HCT116 (cell line): ENCODE measurements at regions not wholly inside any gene's neighbourhood (a gene's known extent, or its start where the extent isn't known, plus 50 kb on each side); places are given as distances from the start of the nearest gene placed in this dataset.

Source experiments
- SRF ChIP-seq: IDR thresholded peaks from 2 replicates; pipeline ENCODE4 v1.6.1; 2012; ENCODE audit warnings: low read depth
- TF ChIP-seq, protein P1 (sequence below), 3 experiments: fragments of 200-600 bp in 1 of 3; sonication (generic) in 1 of 3; IDR thresholded peaks in 2 of 3; conservative IDR thresholded peaks in 1 of 3; 2 replicates each; pipeline ENCODE4 v1.5.1; 2012 to 2017; ENCODE audit warnings: low read depth in 2 of 3, low read length in 2 of 3, antibody characterized with exemption in 1 of 3, borderline replicate concordance in 1 of 3, control low read depth in 1 of 3, mild to moderate bottlenecking in 1 of 3, mixed read lengths in 1 of 3, mixed run types in 1 of 3, moderate library complexity in 1 of 3; ENCODE audit not compliant: insufficient read depth in 1 of 3
- TF ChIP-seq, protein P2 (sequence below): IDR thresholded peaks from 2 replicates; pipeline ENCODE4 v1.6.1; 2012

DNA sequence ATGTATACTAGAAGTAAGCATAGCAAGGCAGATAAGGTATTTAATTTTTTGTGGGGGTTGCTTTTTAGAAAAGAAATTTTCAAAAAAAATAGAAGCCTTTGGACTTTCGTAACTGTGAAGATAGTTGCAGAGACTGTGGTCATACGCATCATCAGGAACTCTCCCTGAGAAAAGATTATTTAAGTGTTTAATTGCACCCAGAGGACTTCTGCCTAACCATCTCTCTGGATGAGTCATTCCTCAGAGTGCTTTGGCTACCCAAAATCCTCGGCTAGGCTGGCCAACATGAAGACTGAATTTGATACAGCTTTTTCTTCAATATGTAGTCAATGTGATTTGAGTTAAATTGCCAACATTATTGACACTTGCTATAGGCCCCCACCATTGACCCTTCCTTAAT, 296.4 kb downstream of the TLR4 start:
- TF ChIP-seq SRF, result no peak
- TF ChIP-seq, protein P1, sequence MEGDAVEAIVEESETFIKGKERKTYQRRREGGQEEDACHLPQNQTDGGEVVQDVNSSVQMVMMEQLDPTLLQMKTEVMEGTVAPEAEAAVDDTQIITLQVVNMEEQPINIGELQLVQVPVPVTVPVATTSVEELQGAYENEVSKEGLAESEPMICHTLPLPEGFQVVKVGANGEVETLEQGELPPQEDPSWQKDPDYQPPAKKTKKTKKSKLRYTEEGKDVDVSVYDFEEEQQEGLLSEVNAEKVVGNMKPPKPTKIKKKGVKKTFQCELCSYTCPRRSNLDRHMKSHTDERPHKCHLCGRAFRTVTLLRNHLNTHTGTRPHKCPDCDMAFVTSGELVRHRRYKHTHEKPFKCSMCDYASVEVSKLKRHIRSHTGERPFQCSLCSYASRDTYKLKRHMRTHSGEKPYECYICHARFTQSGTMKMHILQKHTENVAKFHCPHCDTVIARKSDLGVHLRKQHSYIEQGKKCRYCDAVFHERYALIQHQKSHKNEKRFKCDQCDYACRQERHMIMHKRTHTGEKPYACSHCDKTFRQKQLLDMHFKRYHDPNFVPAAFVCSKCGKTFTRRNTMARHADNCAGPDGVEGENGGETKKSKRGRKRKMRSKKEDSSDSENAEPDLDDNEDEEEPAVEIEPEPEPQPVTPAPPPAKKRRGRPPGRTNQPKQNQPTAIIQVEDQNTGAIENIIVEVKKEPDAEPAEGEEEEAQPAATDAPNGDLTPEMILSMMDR (IDR thresholded peaks at IDR 0.05 in 2 of 3, conservative IDR thresholded peaks at IDR 0.05 in 1 of 3; ENCODE audit: borderline replicate concordance in 1 of 3, insufficient read depth in 1 of 3, low read depth in 2 of 3, low read length in 2 of 3), result no peak
- TF ChIP-seq, protein P2, sequence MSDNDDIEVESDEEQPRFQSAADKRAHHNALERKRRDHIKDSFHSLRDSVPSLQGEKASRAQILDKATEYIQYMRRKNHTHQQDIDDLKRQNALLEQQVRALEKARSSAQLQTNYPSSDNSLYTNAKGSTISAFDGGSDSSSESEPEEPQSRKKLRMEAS, result no peak
